ENCODE measurements at regions not wholly inside any gene's neighbourhood (a gene's known extent, or its start where the extent isn't known, plus 50 kb on each side); places are given as distances from the start of the nearest gene placed in this dataset.
"Not testable (repeated sequence)": the region's sequence is repeated elsewhere in the genome, so short reads cannot be mapped to it uniquely, and the experiment has no call there.

- Histone ChIP-seq H2AK5ac (ENCODE audit: insufficient read length, low read length) (no peak overlapping the region), H3K23me2 (ENCODE audit: insufficient read length, low read depth, low read length, poor library complexity, severe bottlenecking) (no peaks in the 10 kb centered on the region), H3K18ac (ENCODE audit: insufficient read length, low read depth, low read length) (no peak overlapping the region), H3K79me2 (ENCODE audit: insufficient read depth, low read length) (no peaks in the 10 kb centered on the region), H3T11ph (ENCODE audit: low read length) (no peak overlapping the region), H4K20me1 (ENCODE audit: control insufficient read depth, insufficient read depth, insufficient read length) (no peaks in the 10 kb centered on the region), H4K91ac (ENCODE audit: insufficient read length, low read depth, low read length) (no peak overlapping the region), H3K4ac (ENCODE audit: low read depth, low read length) (no peak overlapping the region), H3K56ac (ENCODE audit: insufficient read length, low read depth, low read length) (no peak overlapping the region), H3K9ac (ENCODE audit: extremely low read depth, insufficient read length, low read length) (no peak overlapping the region), H2BK20ac (ENCODE audit: low read depth, low read length, poor library complexity, severe bottlenecking) (no peak overlapping the region), H3K14ac (ENCODE audit: insufficient read depth, low read length) (no peak overlapping the region), H3K79me1 (ENCODE audit: insufficient read depth, low read depth, low read length, poor library complexity, severe bottlenecking) (no peaks in the 10 kb centered on the region), H2BK120ac (ENCODE audit: low read depth, low read length, poor library complexity, severe bottlenecking) (no peak overlapping the region), H2BK5ac (ENCODE audit: insufficient read length, low read length) (no peak overlapping the region), H3K4me2 (ENCODE audit: insufficient read depth, insufficient read length, low read length) (no peak overlapping the region), H3K23ac (ENCODE audit: insufficient read length, low read depth, low read length) (no peak overlapping the region), H3K27me3 (ENCODE audit: insufficient read depth, low read length) (no peaks in the 10 kb centered on the region), H2BK12ac (ENCODE audit: insufficient read length, low read depth, low read length) (no peak overlapping the region), H3K9me3 (ENCODE audit: control insufficient read depth, low read depth, low read length) (no peaks in the 10 kb centered on the region), H2BK15ac (ENCODE audit: low read depth, low read length) (no peak overlapping the region), H4K8ac (replicated peaks; ENCODE audit: insufficient read length, low read depth, low read length) (no peak overlapping the region), H4K5ac (ENCODE audit: insufficient read length, low read depth, low read length) (no peak overlapping the region), H2AFZ (ENCODE audit: low read length) (no peak overlapping the region), H3K27ac (ENCODE audit: insufficient read length, low read depth, low read length) (no peak overlapping the region), H3K4me1 (ENCODE audit: insufficient read depth, low read length) (peaks cover 3% of the 10 kb centered on the region)
- Mint-ChIP-seq H3K4me3 (no peak overlapping the region), H3K27ac (no peak overlapping the region), H3K9me3 (peaks cover 10 to 11% of the 10 kb centered on the region in 2 experiments), H3K4me1 (peaks cover 20 to 21% of the 10 kb centered on the region in 2 experiments), H3K36me3 (ENCODE audit: insufficient read depth in 1 of 3, low read depth in 3 of 3) (peaks cover 7 to 14% (median 8%) of the 10 kb centered on the region in 3 experiments), H3K27me3 (ENCODE audit: low read depth) (no peaks in the 10 kb centered on the region)
- TF ChIP-seq, protein P1, sequence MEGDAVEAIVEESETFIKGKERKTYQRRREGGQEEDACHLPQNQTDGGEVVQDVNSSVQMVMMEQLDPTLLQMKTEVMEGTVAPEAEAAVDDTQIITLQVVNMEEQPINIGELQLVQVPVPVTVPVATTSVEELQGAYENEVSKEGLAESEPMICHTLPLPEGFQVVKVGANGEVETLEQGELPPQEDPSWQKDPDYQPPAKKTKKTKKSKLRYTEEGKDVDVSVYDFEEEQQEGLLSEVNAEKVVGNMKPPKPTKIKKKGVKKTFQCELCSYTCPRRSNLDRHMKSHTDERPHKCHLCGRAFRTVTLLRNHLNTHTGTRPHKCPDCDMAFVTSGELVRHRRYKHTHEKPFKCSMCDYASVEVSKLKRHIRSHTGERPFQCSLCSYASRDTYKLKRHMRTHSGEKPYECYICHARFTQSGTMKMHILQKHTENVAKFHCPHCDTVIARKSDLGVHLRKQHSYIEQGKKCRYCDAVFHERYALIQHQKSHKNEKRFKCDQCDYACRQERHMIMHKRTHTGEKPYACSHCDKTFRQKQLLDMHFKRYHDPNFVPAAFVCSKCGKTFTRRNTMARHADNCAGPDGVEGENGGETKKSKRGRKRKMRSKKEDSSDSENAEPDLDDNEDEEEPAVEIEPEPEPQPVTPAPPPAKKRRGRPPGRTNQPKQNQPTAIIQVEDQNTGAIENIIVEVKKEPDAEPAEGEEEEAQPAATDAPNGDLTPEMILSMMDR (conservative IDR thresholded peaks at IDR 0.05), result no peak
- DNase-seq, result no peak
- WGBS (ENCODE audit: extremely low coverage, insufficient read length, low lambda C conversion rate), result no CpG with 5 or more reads among the region's 2 CpGs
Measured at GRCh38 chr13:50230662-50230978, 215.4 kb downstream of the KCNRG start.

- not testable (repeated sequence) for H3K18ac ChIP-seq (ENCODE audit: insufficient read length, low read depth, low read length); H3K56ac ChIP-seq (ENCODE audit: insufficient read length, low read depth, low read length); H2BK15ac ChIP-seq (ENCODE audit: low read depth, low read length); H2BK5ac ChIP-seq (ENCODE audit: insufficient read length, low read length); H3K4me3 Mint-ChIP-seq; H3K27me3 ChIP-seq (ENCODE audit: insufficient read depth, low read length); H2AK5ac ChIP-seq (ENCODE audit: insufficient read length, low read length); H3K23ac ChIP-seq (ENCODE audit: insufficient read length, low read depth, low read length); H3K4ac ChIP-seq (ENCODE audit: low read depth, low read length); H2AFZ ChIP-seq (ENCODE audit: low read length); H3K79me1 ChIP-seq (ENCODE audit: insufficient read depth, low read depth, low read length, poor library complexity, severe bottlenecking); H3K27ac Mint-ChIP-seq; H4K20me1 ChIP-seq (ENCODE audit: control insufficient read depth, insufficient read depth, insufficient read length); H3K14ac ChIP-seq (ENCODE audit: insufficient read depth, low read length); H4K5ac ChIP-seq (ENCODE audit: insufficient read length, low read depth, low read length); H3K9me3 ChIP-seq (ENCODE audit: control insufficient read depth, low read depth, low read length); H2BK20ac ChIP-seq (ENCODE audit: low read depth, low read length, poor library complexity, severe bottlenecking); H3K23me2 ChIP-seq (ENCODE audit: insufficient read length, low read depth, low read length, poor library complexity, severe bottlenecking); H3T11ph ChIP-seq (ENCODE audit: low read length); H3K79me2 ChIP-seq (ENCODE audit: insufficient read depth, low read length); H3K9ac ChIP-seq (ENCODE audit: extremely low read depth, insufficient read length, low read length); H4K91ac ChIP-seq (ENCODE audit: insufficient read length, low read depth, low read length); DNase-seq; H3K4me2 ChIP-seq (ENCODE audit: insufficient read depth, insufficient read length, low read length); H4K8ac ChIP-seq (replicated peaks; ENCODE audit: insufficient read length, low read depth, low read length); H2BK120ac ChIP-seq (ENCODE audit: low read depth, low read length, poor library complexity, severe bottlenecking); H3K4me1 ChIP-seq (ENCODE audit: insufficient read depth, low read length); H3K27me3 Mint-ChIP-seq (ENCODE audit: low read depth); H3K27ac ChIP-seq (ENCODE audit: insufficient read length, low read depth, low read length); H2BK12ac ChIP-seq (ENCODE audit: insufficient read length, low read depth, low read length)
- H3K9me3 Mint-ChIP-seq, result peaks cover 10 to 11% of the 10 kb centered on the region in 2 experiments
- peaks cover 7 to 14% (median 8%) of the 10 kb centered on the region in 3 experiments for H3K36me3 Mint-ChIP-seq (ENCODE audit: insufficient read depth in 1 of 3, low read depth in 3 of 3)
- no CpG with 5 or more reads among the region's 5 CpGs for WGBS (ENCODE audit: extremely low coverage, insufficient read length, low lambda C conversion rate)
- H3K4me1 Mint-ChIP-seq, result peaks cover 6 to 15% of the 10 kb centered on the region in 2 experiments
Measured at GRCh38 chr13:50233574-50233973, 218.3 kb downstream of the KCNRG start.

All from H9 (cell line).